LNCaP clone FGC (cell line): ENCODE measurements at regions not wholly inside any gene's neighbourhood (a gene's known extent, or its start where the extent isn't known, plus 50 kb on each side); places are given as distances from the start of the nearest gene placed in this dataset.

ENCODE experiments used
- DNase-seq: peaks from one replicate; pipeline ENCODE4 v3.0.0-alpha.2; 2011; ENCODE audit warnings: low read depth
- H3K4me3 ChIP-seq: 2 replicates; pipeline ENCODE4 v1.5.1; 2011; ENCODE audit warnings: mild to moderate bottlenecking, low read depth, low read length, control low read depth
- TF ChIP-seq, protein P1 (sequence below): IDR thresholded peaks from 2 replicates; pipeline ENCODE4 v1.5.1; 2012; ENCODE audit warnings: mild to moderate bottlenecking; ENCODE audit not compliant: control insufficient read depth, insufficient read depth; ENCODE audit errors: extremely low read depth

GRCh38 chr20:6993011-6993410 is 225.5 kb downstream of the BMP2 start:
- DNase-seq = no peak
- no peak overlapping the region for H3K4me3 ChIP-seq
- TF ChIP-seq, protein P1, sequence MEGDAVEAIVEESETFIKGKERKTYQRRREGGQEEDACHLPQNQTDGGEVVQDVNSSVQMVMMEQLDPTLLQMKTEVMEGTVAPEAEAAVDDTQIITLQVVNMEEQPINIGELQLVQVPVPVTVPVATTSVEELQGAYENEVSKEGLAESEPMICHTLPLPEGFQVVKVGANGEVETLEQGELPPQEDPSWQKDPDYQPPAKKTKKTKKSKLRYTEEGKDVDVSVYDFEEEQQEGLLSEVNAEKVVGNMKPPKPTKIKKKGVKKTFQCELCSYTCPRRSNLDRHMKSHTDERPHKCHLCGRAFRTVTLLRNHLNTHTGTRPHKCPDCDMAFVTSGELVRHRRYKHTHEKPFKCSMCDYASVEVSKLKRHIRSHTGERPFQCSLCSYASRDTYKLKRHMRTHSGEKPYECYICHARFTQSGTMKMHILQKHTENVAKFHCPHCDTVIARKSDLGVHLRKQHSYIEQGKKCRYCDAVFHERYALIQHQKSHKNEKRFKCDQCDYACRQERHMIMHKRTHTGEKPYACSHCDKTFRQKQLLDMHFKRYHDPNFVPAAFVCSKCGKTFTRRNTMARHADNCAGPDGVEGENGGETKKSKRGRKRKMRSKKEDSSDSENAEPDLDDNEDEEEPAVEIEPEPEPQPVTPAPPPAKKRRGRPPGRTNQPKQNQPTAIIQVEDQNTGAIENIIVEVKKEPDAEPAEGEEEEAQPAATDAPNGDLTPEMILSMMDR = no peak

DNA sequence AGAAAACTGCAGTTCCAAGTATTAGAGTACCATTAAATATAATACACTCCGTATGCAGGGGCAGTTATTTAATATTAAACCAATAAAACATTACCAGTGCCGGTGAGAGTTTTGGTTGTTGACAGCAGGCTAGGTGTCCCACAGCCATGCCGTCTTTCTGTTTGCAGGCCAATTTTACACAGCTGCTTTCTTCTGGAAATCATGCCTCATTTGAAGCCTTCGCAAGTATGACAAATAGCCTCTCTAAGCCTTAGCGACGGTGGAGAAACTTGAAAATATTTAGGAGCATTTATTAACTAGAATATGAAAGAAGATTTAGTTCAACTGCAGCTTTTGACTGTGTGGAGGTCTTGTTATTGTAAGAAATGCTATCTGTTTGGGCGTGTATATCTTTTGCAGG is 226.0 kb downstream of the BMP2 start:
- no peak overlapping the region for H3K4me3 ChIP-seq
- no peak for DNase-seq
- TF ChIP-seq, protein P1 = no peak

DNA sequence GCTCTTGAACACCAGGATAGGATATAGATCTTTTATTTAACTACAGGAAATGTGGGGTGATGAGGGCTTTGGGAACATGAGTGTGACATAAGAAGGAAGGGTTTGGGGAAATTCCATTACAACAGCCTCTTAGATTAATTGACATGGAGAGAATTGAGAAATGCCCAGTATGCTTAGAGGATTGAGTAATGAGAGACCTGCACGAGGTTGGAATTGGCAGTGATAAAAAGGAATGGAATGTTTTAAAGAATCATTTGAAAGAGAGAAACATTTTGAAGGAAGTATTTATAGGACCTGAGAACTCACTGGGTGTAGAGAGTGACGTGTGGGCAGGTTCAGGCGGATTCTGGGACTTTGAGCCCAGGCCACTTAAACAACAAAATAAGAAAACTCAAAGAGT is 227.0 kb downstream of the BMP2 start:
- TF ChIP-seq, protein P1 = no peak
- H3K4me3 ChIP-seq = no peak overlapping the region
- DNase-seq = no peak

DNA sequence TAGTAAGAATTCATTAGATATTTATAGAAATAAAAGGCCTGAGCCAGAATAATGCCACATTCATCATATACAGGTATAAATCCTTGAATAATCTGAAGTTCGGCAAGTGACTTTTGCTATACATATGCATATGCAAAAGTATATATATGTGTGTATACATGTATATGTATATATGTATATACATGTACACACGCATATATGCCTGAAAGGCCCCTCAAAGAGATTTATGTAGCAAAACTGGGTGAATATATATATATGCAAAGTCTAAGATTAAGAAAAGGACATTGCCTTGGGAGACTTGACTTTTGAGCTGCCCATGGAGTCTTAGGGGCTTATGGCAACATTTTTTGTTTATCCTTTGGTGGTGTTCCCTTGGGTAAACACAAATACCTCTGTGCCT is 231.4 kb downstream of the BMP2 start:
- no peak for DNase-seq
- TF ChIP-seq, protein P1 = no peak
- H3K4me3 ChIP-seq = no peak overlapping the region

- TF ChIP-seq, protein P1 = no peak
- H3K4me3 ChIP-seq = no peak overlapping the region
- DNase-seq = no peak
Measured at GRCh38 chr20:6999381-6999780, 231.9 kb downstream of the BMP2 start.

- no peak for DNase-seq
- no peak overlapping the region for H3K4me3 ChIP-seq
- TF ChIP-seq, protein P1 = no peak
Measured at GRCh38 chr20:7003598-7003997, 236.1 kb downstream of the BMP2 start.

GRCh38 chr20:7004801-7005200 is 237.3 kb downstream of the BMP2 start:
- H3K4me3 ChIP-seq = no peak overlapping the region
- TF ChIP-seq, protein P1 = no peak
- no peak for DNase-seq
